Calu3 (cell line): ENCODE measurements at regions not wholly inside any gene's neighbourhood (a gene's known extent, or its start where the extent isn't known, plus 50 kb on each side); places are given as distances from the start of the nearest gene placed in this dataset.

Experiments used
- BruUV-seq: library from RNA; stranded (reverse); fragments of 400-500 nt; replicated peaks from 2 replicates; lab custom pipeline; 2021; lab: Mats Ljungman, UMichigan
- CTCF ChIA-PET: fragments of 300-600 bp; sonication (Branson Sonifier 250); formaldehyde crosslinking; loops from one replicate; lab custom pipeline; 2022; ENCODE audit warnings: antibody characterized with exemption; lab: Charles Lee
- DNase-seq: peaks from one replicate; pipeline ENCODE4 v3.0.0; 2022
- H3K27ac Mint-ChIP-seq: one replicate; pipeline ENCODE4 v1.8.0; 2022; ENCODE audit warnings: mixed read lengths; ENCODE audit not compliant: unreplicated experiment
- H3K27me3 Mint-ChIP-seq: one replicate; pipeline ENCODE4 v1.8.0; 2022; ENCODE audit warnings: mixed read lengths; ENCODE audit not compliant: unreplicated experiment
- H3K36me3 Mint-ChIP-seq: one replicate; pipeline ENCODE4 v1.8.0; 2022; ENCODE audit warnings: mild to moderate bottlenecking, moderate library complexity, mixed read lengths; ENCODE audit not compliant: insufficient read depth, unreplicated experiment
- H3K4me1 Mint-ChIP-seq: one replicate; pipeline ENCODE4 v1.8.0; 2022; ENCODE audit warnings: mild to moderate bottlenecking, low read depth, mixed read lengths; ENCODE audit not compliant: unreplicated experiment
- H3K4me3 Mint-ChIP-seq: one replicate; pipeline ENCODE4 v1.8.0; 2022; ENCODE audit warnings: mild to moderate bottlenecking, low read depth, moderate library complexity, mixed read lengths; ENCODE audit not compliant: unreplicated experiment
- H3K9me3 Mint-ChIP-seq: one replicate; pipeline ENCODE4 v1.8.0; 2022; ENCODE audit warnings: low read depth, mixed read lengths; ENCODE audit not compliant: unreplicated experiment
- CTCF ChIP-seq: fragments of 200-600 bp; IDR thresholded peaks from one replicate; pipeline ENCODE4 v1.8.0; 2022; ENCODE audit warnings: antibody characterized with exemption; ENCODE audit not compliant: unreplicated experiment
- intact Hi-C: fragments of 100-400 bp; cut with micrococcal nuclease; formaldehyde crosslinking; loops from one replicate; pipeline ENCODE4 v1.10.0; 2022; ENCODE audit not compliant: unreplicated experiment

GRCh38 chr18:5673616-5674015 is 129.8 kb upstream of the EPB41L3 start:
- TF ChIP-seq CTCF: no peak
- Mint-ChIP-seq H3K9me3 (peaks cover 2% of the 10 kb centered on the region), H3K27me3 (no peaks in the 10 kb centered on the region), H3K36me3 (no peaks in the 10 kb centered on the region), H3K27ac (no peak overlapping the region), H3K4me3 (no peak overlapping the region), H3K4me1 (no peaks in the 10 kb centered on the region)
- CTCF ChIA-PET: no interaction called here
- intact Hi-C loops: no loop called here
- DNase-seq: no peak
- BruUV-seq: no TSS peak

GRCh38 chr18:5669585-5669984 is 125.8 kb upstream of the EPB41L3 start:
- Mint-ChIP-seq H3K4me1 (no peaks in the 10 kb centered on the region), H3K27ac (no peak overlapping the region), H3K4me3 (no peak overlapping the region), H3K27me3 (no peaks in the 10 kb centered on the region), H3K9me3 (peaks cover 5% of the 10 kb centered on the region), H3K36me3 (no peaks in the 10 kb centered on the region)
- DNase-seq: no peak
- TF ChIP-seq CTCF: no peak
- intact Hi-C loops: no loop called here
- BruUV-seq: no TSS peak
- CTCF ChIA-PET: no interaction called here

GRCh38 chr18:5668087-5668715 is 124.4 kb upstream of the EPB41L3 start:
- Mint-ChIP-seq H3K4me1 (no peaks in the 10 kb centered on the region), H3K27me3 (no peaks in the 10 kb centered on the region), H3K4me3 (no peak overlapping the region), H3K27ac (no peak overlapping the region), H3K36me3 (no peaks in the 10 kb centered on the region), H3K9me3 (peaks cover 14% of the 10 kb centered on the region)
- TF ChIP-seq CTCF: no peak
- CTCF ChIA-PET: no interaction called here
- no TSS peak for BruUV-seq
- intact Hi-C loops: no loop called here
- DNase-seq: no peak

GRCh38 chr18:5667356-5667755 is 123.6 kb upstream of the EPB41L3 start:
- H3K36me3 Mint-ChIP-seq: no peaks in the 10 kb centered on the region
- H3K27ac Mint-ChIP-seq: no peak overlapping the region
- H3K4me1 Mint-ChIP-seq: no peaks in the 10 kb centered on the region

More at GRCh38 chr18:5667356-5667755, 123.6 kb upstream of the EPB41L3 start:
- Mint-ChIP-seq H3K4me3 (no peak overlapping the region), H3K9me3 (peaks cover 14% of the 10 kb centered on the region), H3K27me3 (no peaks in the 10 kb centered on the region)
- CTCF ChIA-PET: no interaction called here
- TF ChIP-seq CTCF: no peak
- intact Hi-C loops: no loop called here
- BruUV-seq: no TSS peak
- DNase-seq: no peak
